Bronchial epithelial cell (primary cell): ENCODE measurements at regions not wholly inside any gene's neighbourhood (a gene's known extent, or its start where the extent isn't known, plus 50 kb on each side); places are given as distances from the start of the nearest gene placed in this dataset.

ENCODE experiments used
- DNase-seq: peaks from one replicate; pipeline ENCODE4 v3.0.0-alpha.2; 2010; ENCODE audit warnings: low read depth
- FAIRE-seq: peaks from 2 replicates; lab custom pipeline; 2011; peaks lifted over from hg19 to GRCh38; lab: Jason Lieb, UNC
- H3K27me3 ChIP-seq: 2 replicates; pipeline ENCODE4 v1.5.1; 2011; ENCODE audit warnings: low read length; ENCODE audit not compliant: control insufficient read depth, insufficient read depth
- H3K36me3 ChIP-seq: 2 replicates; pipeline ENCODE4 v1.5.1; 2011; ENCODE audit warnings: low read length; ENCODE audit not compliant: control insufficient read depth, insufficient read depth
- H3K4me3 ChIP-seq: 2 replicates; pipeline ENCODE4 v1.5.1; 2011; ENCODE audit warnings: mild to moderate bottlenecking, low read depth, low read length, control low read depth
- TF ChIP-seq, protein P1 (sequence below): IDR thresholded peaks from 2 replicates; pipeline ENCODE4 v1.5.1; 2011; ENCODE audit warnings: mild to moderate bottlenecking, moderate library complexity, low read length, control low read depth, inconsistent platforms; ENCODE audit not compliant: insufficient read depth, severe bottlenecking

DNA sequence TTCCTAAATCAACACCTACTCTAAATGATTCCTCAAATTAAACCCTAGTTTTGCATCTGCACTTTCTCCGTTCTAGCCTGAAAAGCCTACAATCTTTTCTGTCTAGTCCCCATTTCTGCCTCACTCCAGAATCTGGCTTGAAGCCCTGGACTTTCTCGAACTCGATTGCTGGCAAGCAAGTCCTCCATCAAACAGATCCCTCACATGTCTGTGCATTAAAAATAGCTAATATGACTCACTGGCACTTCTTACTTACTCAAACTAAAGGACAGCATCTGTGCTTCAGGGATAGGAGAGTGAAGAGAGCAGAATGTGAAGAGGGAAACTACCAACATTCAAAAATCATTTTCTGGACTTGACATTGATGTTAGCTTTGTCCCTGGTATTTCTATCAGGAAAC, 51.8 kb upstream of the CXADR start:
- no peaks in the 10 kb centered on the region for H3K27me3 ChIP-seq
- H3K36me3 ChIP-seq, result no peaks in the 10 kb centered on the region
- FAIRE-seq, result no peak
- peak; percentile 82 for DNase-seq
- no peak overlapping the region for H3K4me3 ChIP-seq
- TF ChIP-seq, protein P1, sequence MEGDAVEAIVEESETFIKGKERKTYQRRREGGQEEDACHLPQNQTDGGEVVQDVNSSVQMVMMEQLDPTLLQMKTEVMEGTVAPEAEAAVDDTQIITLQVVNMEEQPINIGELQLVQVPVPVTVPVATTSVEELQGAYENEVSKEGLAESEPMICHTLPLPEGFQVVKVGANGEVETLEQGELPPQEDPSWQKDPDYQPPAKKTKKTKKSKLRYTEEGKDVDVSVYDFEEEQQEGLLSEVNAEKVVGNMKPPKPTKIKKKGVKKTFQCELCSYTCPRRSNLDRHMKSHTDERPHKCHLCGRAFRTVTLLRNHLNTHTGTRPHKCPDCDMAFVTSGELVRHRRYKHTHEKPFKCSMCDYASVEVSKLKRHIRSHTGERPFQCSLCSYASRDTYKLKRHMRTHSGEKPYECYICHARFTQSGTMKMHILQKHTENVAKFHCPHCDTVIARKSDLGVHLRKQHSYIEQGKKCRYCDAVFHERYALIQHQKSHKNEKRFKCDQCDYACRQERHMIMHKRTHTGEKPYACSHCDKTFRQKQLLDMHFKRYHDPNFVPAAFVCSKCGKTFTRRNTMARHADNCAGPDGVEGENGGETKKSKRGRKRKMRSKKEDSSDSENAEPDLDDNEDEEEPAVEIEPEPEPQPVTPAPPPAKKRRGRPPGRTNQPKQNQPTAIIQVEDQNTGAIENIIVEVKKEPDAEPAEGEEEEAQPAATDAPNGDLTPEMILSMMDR, result no peak

DNA sequence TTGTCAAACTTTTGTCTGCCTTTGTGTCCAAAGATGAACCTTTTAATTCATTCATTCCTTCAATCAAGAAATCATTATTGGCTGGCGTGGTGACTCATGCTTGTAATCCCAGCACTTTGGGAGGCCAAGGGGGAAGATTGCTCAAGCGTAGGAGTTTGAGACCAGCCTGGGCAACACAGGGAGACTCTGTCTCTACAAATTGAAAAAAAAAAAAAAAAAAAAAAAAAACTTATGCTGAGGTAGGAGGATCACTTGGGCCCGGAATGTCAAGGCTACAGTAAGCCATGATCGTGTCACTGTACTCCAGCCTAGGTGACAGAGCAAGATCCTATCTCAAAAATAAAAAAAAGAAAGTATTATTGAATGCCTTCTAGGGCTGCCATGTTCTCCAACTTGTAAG, 51.3 kb upstream of the CXADR start:
- no peak for FAIRE-seq
- DNase-seq, result peak; percentile 75
- Histone ChIP-seq H3K36me3 (no peaks in the 10 kb centered on the region), H3K4me3 (no peak overlapping the region), H3K27me3 (no peaks in the 10 kb centered on the region)
- TF ChIP-seq, protein P1, result no peak

DNA sequence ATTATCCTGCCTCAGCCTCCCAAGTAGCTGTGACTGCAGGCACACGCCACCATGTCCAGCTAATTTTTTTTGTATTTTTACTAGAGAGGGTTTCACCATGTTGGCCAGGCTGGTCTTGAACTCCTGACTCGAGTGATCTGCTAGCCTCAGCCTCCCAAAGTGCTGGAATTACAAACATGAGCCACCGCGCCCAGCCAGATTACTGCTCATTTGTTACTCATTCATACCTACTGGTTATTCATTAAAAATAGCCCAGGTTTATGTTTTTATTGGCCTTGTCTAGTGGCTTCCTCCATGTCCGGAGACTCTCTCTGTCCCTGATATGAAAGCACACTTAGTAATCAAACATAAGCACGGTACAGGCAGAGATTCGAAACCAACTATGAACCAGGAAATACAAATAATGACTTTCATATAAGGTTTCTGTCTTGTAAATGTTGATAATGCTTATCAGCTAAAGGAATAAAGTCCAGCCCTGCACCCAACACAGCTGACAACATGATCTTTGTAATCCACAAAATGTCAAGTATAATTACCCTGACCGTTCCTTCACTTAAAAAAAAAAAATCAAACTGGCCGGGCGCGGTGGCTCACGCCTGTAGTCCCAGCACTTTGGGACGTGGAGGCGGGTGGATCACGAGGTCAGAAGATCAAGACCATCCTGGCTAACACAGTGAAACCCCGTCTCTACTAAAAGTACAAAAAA, 50.4 kb upstream of the CXADR start:
- no peak overlapping the region for H3K4me3 ChIP-seq
- FAIRE-seq (no peak), DNase-seq (peak; percentile 30)
- TF ChIP-seq, protein P1, result no peak
- H3K36me3 ChIP-seq, result no peaks in the 10 kb centered on the region
- no peaks in the 10 kb centered on the region for H3K27me3 ChIP-seq
